22Rv1 (cell line): ENCODE measurements at regions not wholly inside any gene's neighbourhood (a gene's known extent, or its start where the extent isn't known, plus 50 kb on each side); places are given as distances from the start of the nearest gene placed in this dataset.

Experiments used
- ZFX ChIP-seq: fragments of 450-650 bp; IDR thresholded peaks from 2 replicates; pipeline ENCODE4 v1.6.1; 2017; ENCODE audit warnings: antibody characterized with exemption, borderline replicate concordance
- TF ChIP-seq, protein P1 (sequence below): fragments of 450-650 bp; IDR thresholded peaks from 2 replicates; pipeline ENCODE4 v1.5.1; 2017; ENCODE audit warnings: mild to moderate bottlenecking

DNA sequence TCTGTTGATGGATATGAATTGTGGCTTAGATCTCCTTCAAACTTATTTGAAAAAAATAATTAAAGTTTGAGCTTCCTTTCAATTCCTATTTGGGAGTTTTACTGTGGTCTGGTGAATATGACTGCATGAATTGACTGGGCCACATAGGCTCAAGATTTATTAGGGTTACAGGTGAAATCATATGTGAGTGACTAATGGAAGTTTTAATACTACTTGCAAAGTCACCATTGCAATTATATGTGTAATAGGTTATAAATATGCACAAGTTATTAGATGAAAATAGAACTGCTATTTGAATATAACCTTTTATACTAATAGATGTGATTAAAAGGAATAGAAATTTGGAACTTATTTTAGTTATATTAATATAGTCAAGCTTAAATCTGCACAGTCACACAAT, 712.1 kb upstream of the MMS22L start:
- TF ChIP-seq, protein P1, sequence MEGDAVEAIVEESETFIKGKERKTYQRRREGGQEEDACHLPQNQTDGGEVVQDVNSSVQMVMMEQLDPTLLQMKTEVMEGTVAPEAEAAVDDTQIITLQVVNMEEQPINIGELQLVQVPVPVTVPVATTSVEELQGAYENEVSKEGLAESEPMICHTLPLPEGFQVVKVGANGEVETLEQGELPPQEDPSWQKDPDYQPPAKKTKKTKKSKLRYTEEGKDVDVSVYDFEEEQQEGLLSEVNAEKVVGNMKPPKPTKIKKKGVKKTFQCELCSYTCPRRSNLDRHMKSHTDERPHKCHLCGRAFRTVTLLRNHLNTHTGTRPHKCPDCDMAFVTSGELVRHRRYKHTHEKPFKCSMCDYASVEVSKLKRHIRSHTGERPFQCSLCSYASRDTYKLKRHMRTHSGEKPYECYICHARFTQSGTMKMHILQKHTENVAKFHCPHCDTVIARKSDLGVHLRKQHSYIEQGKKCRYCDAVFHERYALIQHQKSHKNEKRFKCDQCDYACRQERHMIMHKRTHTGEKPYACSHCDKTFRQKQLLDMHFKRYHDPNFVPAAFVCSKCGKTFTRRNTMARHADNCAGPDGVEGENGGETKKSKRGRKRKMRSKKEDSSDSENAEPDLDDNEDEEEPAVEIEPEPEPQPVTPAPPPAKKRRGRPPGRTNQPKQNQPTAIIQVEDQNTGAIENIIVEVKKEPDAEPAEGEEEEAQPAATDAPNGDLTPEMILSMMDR, result no peak
- no peak for TF ChIP-seq ZFX
